KOPT-K1 (cell line): ENCODE measurements at regions not wholly inside any gene's neighbourhood (a gene's known extent, or its start where the extent isn't known, plus 50 kb on each side); places are given as distances from the start of the nearest gene placed in this dataset.
"Not testable (repeated sequence)": the region's sequence is repeated elsewhere in the genome, so short reads cannot be mapped to it uniquely, and the experiment has no call there.

Source experiments
- H3K27ac ChIP-seq: fragments of 200-600 bp; sonication (generic); 2 replicates; pipeline ENCODE4 v1.5.1; 2016; ENCODE audit warnings: antibody characterized with exemption, mild to moderate bottlenecking, low read depth, low read length; ENCODE audit not compliant: poor library complexity, severe bottlenecking
- H3K36me3 ChIP-seq: fragments of 200-600 bp; sonication (generic); 2 replicates; pipeline ENCODE4 v1.5.1; 2017; ENCODE audit warnings: antibody characterized with exemption, mild to moderate bottlenecking, low read length, moderate library complexity; ENCODE audit not compliant: insufficient read depth
- H3K9me3 ChIP-seq: fragments of 200-600 bp; sonication (generic); 2 replicates; pipeline ENCODE4 v1.5.1; 2017; ENCODE audit warnings: antibody characterized with exemption, low read length, mild to moderate bottlenecking; ENCODE audit not compliant: insufficient read depth, poor library complexity, severe bottlenecking

- Histone ChIP-seq H3K9me3 (no peaks in the 10 kb centered on the region), H3K36me3 (no peaks in the 10 kb centered on the region), H3K27ac (no peak overlapping the region)
These were observed 623.4 kb downstream of the PCDH17 start for GRCh38 chr13:58254943-58255342.

DNA sequence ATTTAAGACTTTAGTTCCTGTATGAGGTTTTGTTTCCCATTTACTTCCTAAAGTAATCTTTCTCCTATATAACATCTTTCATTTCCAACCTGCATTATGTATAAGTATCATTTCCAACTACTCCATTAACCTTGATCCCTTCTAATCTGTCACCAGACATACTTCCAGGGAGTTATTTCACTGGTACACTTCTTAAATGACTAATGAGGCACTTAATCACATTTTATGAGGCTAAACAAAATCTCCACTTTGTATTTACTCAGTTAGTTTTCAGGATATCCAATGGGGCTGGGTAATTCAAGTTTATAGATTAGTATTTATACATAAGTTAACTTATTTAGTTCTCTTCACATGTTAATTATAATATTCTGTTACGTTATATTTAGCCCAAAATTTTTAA lies 634.7 kb downstream of the PCDH17 start:
- Histone ChIP-seq H3K27ac (no peak overlapping the region), H3K36me3 (no peaks in the 10 kb centered on the region), H3K9me3 (no peaks in the 10 kb centered on the region)

DNA sequence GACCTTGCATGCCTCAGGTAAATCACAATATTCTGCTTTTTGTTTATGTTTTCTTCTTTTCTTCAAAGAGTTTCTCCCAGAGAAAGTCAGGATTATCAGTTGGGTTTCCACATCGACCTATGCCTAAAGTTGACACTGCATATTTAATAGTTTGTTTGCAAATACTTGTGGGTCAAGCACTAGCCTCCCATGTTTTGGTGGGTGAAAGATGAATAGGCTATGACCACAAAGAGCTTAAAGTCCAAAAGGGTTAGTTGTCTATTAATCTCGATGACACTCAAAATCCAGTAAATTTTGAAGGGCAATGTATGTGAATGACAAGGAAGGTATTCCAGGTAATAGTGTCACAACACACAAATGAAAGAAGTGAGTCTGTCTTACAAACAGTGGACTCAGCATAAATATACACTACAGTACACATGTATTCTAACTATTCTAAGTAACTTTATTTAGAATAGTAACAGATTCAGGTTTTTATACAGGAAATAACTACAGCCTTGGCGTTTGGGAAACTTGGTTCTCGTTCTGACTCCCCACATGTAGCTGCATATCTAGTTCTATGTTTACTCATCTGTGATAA lies 667.1 kb downstream of the PCDH17 start:
- Histone ChIP-seq H3K27ac (no peak overlapping the region), H3K9me3 (no peaks in the 10 kb centered on the region)

DNA sequence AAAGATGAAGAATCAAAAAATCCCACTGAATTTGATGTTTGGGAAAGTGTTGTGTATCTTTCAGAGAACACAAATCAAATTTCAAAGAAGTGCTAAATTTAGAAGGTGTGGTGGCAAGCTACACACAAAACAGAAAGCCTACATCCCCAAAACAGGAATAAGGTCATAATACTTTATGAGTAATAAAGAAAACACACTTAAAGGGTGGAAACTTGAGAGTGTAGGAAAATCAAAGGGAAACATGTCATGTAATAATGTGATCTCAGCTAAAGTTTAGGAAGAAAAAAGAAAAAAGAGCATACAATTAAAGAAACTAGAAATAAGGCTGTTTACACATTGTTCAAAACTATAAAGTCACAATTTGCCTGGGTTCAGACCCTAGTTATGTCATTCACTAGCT lies 668.7 kb downstream of the PCDH17 start:
- Histone ChIP-seq H3K27ac (no peak overlapping the region), H3K36me3 (no peaks in the 10 kb centered on the region)

More for the DNA sequence above, 667.1 kb downstream of the PCDH17 start:
- no peaks in the 10 kb centered on the region for H3K36me3 ChIP-seq

DNA sequence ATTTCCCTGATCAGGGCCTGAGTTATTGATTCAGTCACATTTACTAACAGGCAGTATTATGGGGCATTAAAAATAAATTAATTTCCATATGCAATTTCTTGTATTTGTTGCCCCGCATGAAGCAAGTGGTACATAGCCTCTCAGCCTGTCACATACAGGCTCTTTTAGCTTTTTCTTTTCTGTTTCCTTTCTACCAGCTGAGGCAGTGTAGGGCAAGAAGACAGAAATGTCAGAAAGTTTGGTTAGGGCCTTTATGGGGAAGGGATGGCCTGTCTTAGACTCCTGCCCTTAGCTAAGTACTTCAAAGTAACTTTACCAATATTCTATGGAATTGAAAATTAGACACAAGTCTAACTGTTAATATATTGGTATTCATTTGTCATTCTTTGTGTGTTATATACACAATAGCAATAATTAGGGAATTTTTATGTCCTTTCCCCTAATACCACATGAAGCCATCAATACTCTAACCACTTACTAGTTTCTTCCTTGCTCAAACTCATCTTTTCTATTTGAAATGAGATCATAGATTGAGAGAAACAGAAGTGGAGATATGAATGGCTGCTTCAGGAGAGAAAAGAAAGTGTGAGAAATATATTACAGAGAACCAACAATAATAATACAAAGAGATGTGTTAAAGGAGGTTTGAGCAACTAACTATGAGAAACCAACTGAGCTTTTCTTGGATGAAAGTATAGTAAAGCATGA lies 669.6 kb downstream of the PCDH17 start:
- H3K27ac ChIP-seq = no peak overlapping the region
- H3K9me3 ChIP-seq = no peaks in the 10 kb centered on the region
- H3K36me3 ChIP-seq = no peaks in the 10 kb centered on the region

More for the DNA sequence above, 668.7 kb downstream of the PCDH17 start:
- no peaks in the 10 kb centered on the region for H3K9me3 ChIP-seq

GRCh38 chr13:58302349-58302748 lies 670.8 kb downstream of the PCDH17 start:
- Histone ChIP-seq H3K27ac (no peak overlapping the region), H3K9me3 (no peaks in the 10 kb centered on the region), H3K36me3 (no peaks in the 10 kb centered on the region)

DNA sequence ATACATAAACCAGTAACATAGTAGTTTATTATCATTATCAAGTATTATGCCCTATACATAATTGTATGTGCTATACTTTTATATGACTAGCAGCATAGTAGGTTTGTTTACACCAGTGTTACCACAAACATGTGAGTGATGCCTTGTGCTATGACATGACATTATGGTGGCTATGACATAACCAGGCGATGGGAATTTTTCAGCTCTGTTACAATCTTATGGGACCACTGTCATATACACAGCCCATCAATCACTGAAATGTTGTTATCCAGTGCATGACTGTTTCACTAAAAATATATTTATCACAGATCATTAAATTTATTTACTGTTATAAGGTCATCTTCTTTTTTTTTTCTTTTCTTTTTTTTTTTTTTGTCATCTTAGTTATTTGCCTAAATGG lies 674.5 kb downstream of the PCDH17 start:
- Histone ChIP-seq H3K9me3 (no peaks in the 10 kb centered on the region), H3K27ac (no peak overlapping the region), H3K36me3 (no peaks in the 10 kb centered on the region)

DNA sequence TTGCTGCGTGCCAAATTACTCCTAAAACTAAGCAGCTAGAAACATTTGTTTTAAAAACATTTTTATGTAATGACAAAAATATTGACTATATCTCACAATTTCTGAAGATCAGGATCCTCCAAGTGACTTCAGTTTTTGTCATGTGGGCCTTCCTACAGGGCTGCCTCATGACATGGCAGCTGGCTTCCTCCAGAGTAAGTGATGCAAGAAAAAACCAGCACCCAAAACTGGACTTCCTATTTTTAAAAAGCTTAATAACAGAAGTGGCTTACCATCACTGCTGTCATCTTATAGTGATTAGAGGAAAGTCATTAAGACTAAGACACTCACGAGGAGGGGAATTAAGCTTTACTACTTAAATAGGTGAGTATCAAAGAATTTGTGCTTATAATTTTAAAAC lies 681.7 kb downstream of the PCDH17 start:
- Histone ChIP-seq H3K36me3 (no peaks in the 10 kb centered on the region), H3K9me3 (no peaks in the 10 kb centered on the region), H3K27ac (no peak overlapping the region)

- Histone ChIP-seq H3K36me3 (no peaks in the 10 kb centered on the region), H3K9me3 (no peaks in the 10 kb centered on the region), H3K27ac (no peak overlapping the region)
These were observed 687.1 kb downstream of the PCDH17 start for GRCh38 chr13:58318495-58319167.

GRCh38 chr13:58324161-58324560 lies 692.6 kb downstream of the PCDH17 start:
- Histone ChIP-seq H3K9me3 (no peaks in the 10 kb centered on the region), H3K27ac (no peak overlapping the region), H3K36me3 (no peaks in the 10 kb centered on the region)

- H3K9me3 ChIP-seq = no peaks in the 10 kb centered on the region
- H3K36me3 ChIP-seq = no peaks in the 10 kb centered on the region
- H3K27ac ChIP-seq = no peak overlapping the region
These were observed 698.2 kb downstream of the PCDH17 start for GRCh38 chr13:58329746-58330145.

DNA sequence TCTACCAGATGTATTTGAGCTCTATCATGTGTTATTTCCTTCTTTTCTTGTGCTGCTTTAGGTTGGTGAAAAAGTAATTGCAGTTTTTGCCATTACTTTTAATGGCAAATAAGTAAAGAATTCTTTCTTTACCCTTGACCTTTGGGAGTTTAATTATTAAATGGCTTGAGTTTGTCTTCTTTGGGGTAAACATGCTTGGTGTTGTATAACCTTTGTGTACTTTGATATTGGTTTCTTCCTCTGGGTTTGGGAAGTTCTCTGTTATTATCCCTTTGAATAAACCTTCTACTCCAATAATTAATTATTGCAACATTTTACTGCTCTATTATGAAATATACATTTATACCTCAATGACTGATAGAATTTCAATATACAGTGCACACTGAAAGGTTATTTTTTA lies 709.4 kb downstream of the PCDH17 start:
- Histone ChIP-seq H3K9me3 (no peaks in the 10 kb centered on the region), H3K36me3 (no peaks in the 10 kb centered on the region), H3K27ac (no peak overlapping the region)

DNA sequence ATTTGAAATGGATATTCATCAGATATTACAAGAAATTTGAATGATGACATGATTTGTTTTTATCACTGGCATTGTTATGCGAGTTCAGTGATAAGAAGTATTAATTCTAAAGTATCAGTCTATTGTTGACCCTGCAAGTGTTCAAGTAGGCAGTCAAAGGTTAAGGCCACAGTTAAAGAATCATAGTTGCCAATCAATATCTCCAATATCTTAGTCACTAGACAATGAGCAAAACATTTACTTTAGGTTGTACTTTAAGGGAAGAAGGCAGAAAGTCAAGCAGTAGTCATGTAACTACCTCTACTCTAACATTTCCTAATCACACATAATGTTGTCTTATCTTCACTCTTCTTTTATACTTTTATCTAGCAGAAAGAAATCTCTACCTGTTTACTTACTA lies 709.8 kb downstream of the PCDH17 start:
- Histone ChIP-seq H3K9me3 (no peaks in the 10 kb centered on the region), H3K36me3 (no peaks in the 10 kb centered on the region), H3K27ac (no peak overlapping the region)

DNA sequence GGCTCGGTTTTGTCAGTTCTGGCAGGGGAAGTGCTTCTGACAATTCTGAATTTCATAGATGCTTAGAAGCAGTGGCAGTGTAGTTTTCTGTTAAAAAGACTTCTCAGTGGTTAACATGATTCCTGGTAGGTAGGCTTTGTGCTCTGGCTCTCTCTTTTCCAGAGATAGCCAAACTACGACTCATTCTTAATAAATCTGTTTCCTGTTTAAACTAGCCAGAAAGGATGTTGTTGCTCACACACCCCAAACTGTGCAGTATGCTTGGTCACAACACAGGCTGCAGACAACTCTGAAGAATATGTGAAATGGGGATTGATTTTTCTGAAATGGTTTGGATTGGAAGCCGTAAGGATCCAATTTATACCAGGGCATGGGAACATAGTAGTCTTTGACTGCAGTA lies 711.5 kb downstream of the PCDH17 start:
- Histone ChIP-seq H3K36me3 (no peaks in the 10 kb centered on the region), H3K27ac (no peak overlapping the region), H3K9me3 (no peaks in the 10 kb centered on the region)

DNA sequence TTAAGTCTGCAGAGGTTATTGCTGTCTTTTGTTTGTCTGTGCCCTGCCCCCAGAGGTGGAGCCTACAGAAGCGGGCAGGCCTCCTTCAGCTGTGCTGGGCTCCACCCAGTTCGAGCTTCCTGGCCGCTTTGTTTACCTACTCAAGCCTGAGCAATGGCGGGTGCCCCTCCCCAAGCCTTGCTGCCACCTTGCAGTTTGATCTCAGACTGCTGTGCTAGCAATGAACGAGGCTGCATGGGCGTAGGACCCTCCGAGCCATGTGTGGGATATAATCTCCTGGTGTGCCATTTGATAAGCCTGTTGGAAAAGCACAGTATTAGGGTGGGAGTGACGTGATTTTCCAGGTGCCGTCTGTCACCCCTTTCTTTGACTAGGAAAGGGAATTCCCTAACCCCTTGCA lies 720.6 kb downstream of the PCDH17 start:
- not testable (repeated sequence) for H3K9me3 ChIP-seq, H3K27ac ChIP-seq, H3K36me3 ChIP-seq

- H3K36me3 ChIP-seq = no peaks in the 10 kb centered on the region
- H3K27ac ChIP-seq = no peak overlapping the region
- H3K9me3 ChIP-seq = no peaks in the 10 kb centered on the region
These were observed 738.4 kb downstream of the PCDH17 start for GRCh38 chr13:58369936-58370335.
